ENCODE measurements at regions not wholly inside any gene's neighbourhood (a gene's known extent, or its start where the extent isn't known, plus 50 kb on each side); places are given as distances from the start of the nearest gene placed in this dataset.
"Not testable (repeated sequence)": the region's sequence is repeated elsewhere in the genome, so short reads cannot be mapped to it uniquely, and the experiment has no call there.

GRCh38 chr2:153294199-153294786 is 184.3 kb downstream of the RPRM start:
- no peak for DNase-seq (ENCODE audit: low spot score in 2 of 2)
- TF ChIP-seq CTCF (IDR thresholded peaks at IDR 0.05) (no peak), POLR2A (IDR thresholded peaks at IDR 0.05) (no peak), POLR2AphosphoS5 (IDR thresholded peaks at IDR 0.05) (no peak)
- Histone ChIP-seq H3K27ac (no peak overlapping the region), H3K36me3 (no peaks in the 10 kb centered on the region), H3K4me3 (no peak overlapping the region), H3K9me3 (no peaks in the 10 kb centered on the region), H3K27me3 (no peaks in the 10 kb centered on the region), H3K4me1 (no peaks in the 10 kb centered on the region)
- intact Hi-C loops (cut with DNase I; ENCODE audit: low total_unique reads), result no loop called here

- H3K4me1 ChIP-seq, result no peaks in the 10 kb centered on the region
- H3K27me3 ChIP-seq, result no peaks in the 10 kb centered on the region
- no peak overlapping the region for H3K27ac ChIP-seq
- intact Hi-C loops (cut with DNase I; ENCODE audit: low total_unique reads), result no loop called here
- no peaks in the 10 kb centered on the region for H3K9me3 ChIP-seq
- TF ChIP-seq POLR2A (IDR thresholded peaks at IDR 0.05) (no peak), CTCF (IDR thresholded peaks at IDR 0.05) (no peak), POLR2AphosphoS5 (IDR thresholded peaks at IDR 0.05) (no peak)
- no peaks in the 10 kb centered on the region for H3K36me3 ChIP-seq
- no peak overlapping the region for H3K4me3 ChIP-seq
- no peak for DNase-seq (ENCODE audit: low spot score in 2 of 2)
Observed at GRCh38 chr2:153291718-153292117, 186.8 kb downstream of the RPRM start.

GRCh38 chr2:153287109-153287801 is 191.3 kb downstream of the RPRM start:
- Histone ChIP-seq H3K27ac (no peak overlapping the region), H3K36me3 (no peaks in the 10 kb centered on the region), H3K9me3 (peaks cover 3 to 10% of the 10 kb centered on the region in 2 donors), H3K4me3 (no peak overlapping the region), H3K27me3 (no peaks in the 10 kb centered on the region), H3K4me1 (no peaks in the 10 kb centered on the region)
- no peak for TF ChIP-seq CTCF (IDR thresholded peaks at IDR 0.05)
- TF ChIP-seq POLR2AphosphoS5 (IDR thresholded peaks at IDR 0.05), result no peak
- TF ChIP-seq POLR2A (IDR thresholded peaks at IDR 0.05), result no peak
- intact Hi-C loops (cut with DNase I; ENCODE audit: low total_unique reads), result no loop called here
- no peak for DNase-seq (ENCODE audit: low spot score in 2 of 2)

- DNase-seq (ENCODE audit: low spot score in 2 of 2), result no peak
- no peak overlapping the region for H3K27ac ChIP-seq
- H3K27me3 ChIP-seq, result no peaks in the 10 kb centered on the region
- TF ChIP-seq POLR2AphosphoS5 (IDR thresholded peaks at IDR 0.05) (no peak), CTCF (IDR thresholded peaks at IDR 0.05) (no peak), POLR2A (IDR thresholded peaks at IDR 0.05) (no peak)
- no peak overlapping the region for H3K4me3 ChIP-seq
- H3K9me3 ChIP-seq, result peaks cover 0 to 22% of the 10 kb centered on the region in 2 donors
- H3K36me3 ChIP-seq, result no peaks in the 10 kb centered on the region
- no peaks in the 10 kb centered on the region for H3K4me1 ChIP-seq
- intact Hi-C loops (cut with DNase I; ENCODE audit: low total_unique reads), result no loop called here
Observed at GRCh38 chr2:153268941-153269461, 209.6 kb downstream of the RPRM start.

GRCh38 chr2:153256876-153257275 is 221.7 kb downstream of the RPRM start:
- H3K4me1 ChIP-seq; DNase-seq (ENCODE audit: low spot score in 2 of 2); H3K27ac ChIP-seq; H3K27me3 ChIP-seq; H3K36me3 ChIP-seq; intact Hi-C loops (cut with DNase I; ENCODE audit: low total_unique reads); H3K4me3 ChIP-seq: not testable (repeated sequence)
- peaks cover 0 to 14% of the 10 kb centered on the region in 2 donors for H3K9me3 ChIP-seq

GRCh38 chr2:153246636-153247035 is 231.9 kb downstream of the RPRM start:
- H3K36me3 ChIP-seq; H3K27me3 ChIP-seq; H3K27ac ChIP-seq; H3K4me3 ChIP-seq; intact Hi-C loops (cut with DNase I; ENCODE audit: low total_unique reads); DNase-seq (ENCODE audit: low spot score in 2 of 2); H3K4me1 ChIP-seq: not testable (repeated sequence)
- peaks cover 0 to 11% of the 10 kb centered on the region in 2 donors for H3K9me3 ChIP-seq
